Gastrocnemius medialis (tissue), 4 donors: ENCODE measurements at regions not wholly inside any gene's neighbourhood (a gene's known extent, or its start where the extent isn't known, plus 50 kb on each side); places are given as distances from the start of the nearest gene placed in this dataset.
"Not testable (repeated sequence)": the region's sequence is repeated elsewhere in the genome, so short reads cannot be mapped to it uniquely, and the experiment has no call there.

Experiments used
- ATAC-seq, 2 donors: fragments of 150-250 bp; one replicate each; pipeline ENCODE4 v1.9.1; 2016
- DNase-seq, 2 donors: peaks; one replicate each; pipeline ENCODE4 v3.0.0-alpha.2; 2019
- H3K27ac ChIP-seq, 4 donors: fragments of 200-600 bp; sonication (generic); 1 replicate in 1 of 4; 2 replicates in 3 of 4; pipeline ENCODE4 v1.5.1; 2016 to 2018; ENCODE audit warnings: mild to moderate bottlenecking in 2 of 4, moderate library complexity in 1 of 4
- H3K27me3 ChIP-seq, 3 donors: fragments of 200-600 bp; sonication (generic) in 2 of 3; 1 replicate in 1 of 3; 2 replicates in 2 of 3; pipeline versions ENCODE4 v1.5.1 to v1.6.0; 2016 to 2019; ENCODE audit warnings: mild to moderate bottlenecking in 1 of 3, moderate library complexity in 1 of 3
- H3K36me3 ChIP-seq, 2 donors: fragments of 200-600 bp; sonication (generic) in 1 of 2; one replicate each; pipeline ENCODE4 v1.5.1; 2017 to 2018
- H3K4me1 ChIP-seq, 2 donors: fragments of 200-600 bp; sonication (generic) in 1 of 2; one replicate each; pipeline ENCODE4 v1.5.1; 2016 to 2017; ENCODE audit warnings: mild to moderate bottlenecking in 2 of 2
- H3K4me3 ChIP-seq, 4 donors: fragments of 200-600 bp; sonication (generic) in 3 of 4; 1 replicate in 1 of 4; 2 replicates in 3 of 4; pipeline ENCODE4 v1.5.1; 2016 to 2019; ENCODE audit warnings: mild to moderate bottlenecking in 2 of 4
- H3K9me3 ChIP-seq, 3 donors: fragments of 200-600 bp; sonication (generic) in 2 of 3; 1 replicate in 1 of 3; 2 replicates in 2 of 3; pipeline ENCODE4 v1.5.1; 2016 to 2019
- CTCF ChIP-seq, 5 experiments: fragments of 450-650 bp in 3 of 5; fragments of 200-600 bp in 2 of 5; sonication (generic) in 2 of 5; IDR thresholded peaks in 4 of 5; conservative IDR thresholded peaks in 1 of 5; 1 replicate in 4 of 5; 2 replicates in 1 of 5; pipeline ENCODE4 v1.5.1; 2016 to 2019; ENCODE audit warnings: antibody characterized with exemption in 5 of 5, mild to moderate bottlenecking in 3 of 5, moderate library complexity in 3 of 5
- POLR2A ChIP-seq, 2 donors: fragments of 450-650 bp; IDR thresholded peaks; one replicate each; pipeline ENCODE4 v1.6.1; 2017; ENCODE audit warnings: antibody characterized with exemption in 2 of 2, mild to moderate bottlenecking in 2 of 2, moderate library complexity in 2 of 2
- in situ Hi-C, 4 donors: fragments of 200-750 bp; cut with MboI; loops; one replicate each; pipeline versions ENCODE4 v1.15.0 to v1.8.0; 2017; ENCODE audit warnings: low sequenced_read_pairs in 4 of 4
- intact Hi-C: fragments of 100-400 bp; cut with DNase I; formaldehyde crosslinking; loops from one replicate; pipeline ENCODE4 v1.15.1; 2023; ENCODE audit warnings: low total_unique reads

GRCh38 chr6:148001844-148002642, 340.6 kb upstream of the SASH1 start:
- DNase-seq (no peak), ATAC-seq (no peak)
- intact Hi-C loops = no loop called here
- Histone ChIP-seq H3K27ac (no peak overlapping the region), H3K27me3 (no peaks in the 10 kb centered on the region), H3K9me3 (no peaks in the 10 kb centered on the region), H3K4me3 (no peak overlapping the region), H3K4me1 (no peaks in the 10 kb centered on the region), H3K36me3 (no peaks in the 10 kb centered on the region)
- TF ChIP-seq POLR2A (IDR thresholded peaks at IDR 0.05) (no peak), CTCF (IDR thresholded peaks at IDR 0.05 in 4 of 5, conservative IDR thresholded peaks at IDR 0.05 in 1 of 5) (no peak)
- in situ Hi-C loops = no loop called here

GRCh38 chr6:148004651-148005050, 338.0 kb upstream of the SASH1 start:
- H3K4me3 ChIP-seq = no peak overlapping the region
- H3K9me3 ChIP-seq = no peaks in the 10 kb centered on the region
- no peaks in the 10 kb centered on the region for H3K27me3 ChIP-seq
- in situ Hi-C loops = no loop called here
- intact Hi-C loops = no loop called here
- H3K27ac ChIP-seq = no peak overlapping the region
- no peak for ATAC-seq
- TF ChIP-seq CTCF (IDR thresholded peaks at IDR 0.05 in 4 of 5, conservative IDR thresholded peaks at IDR 0.05 in 1 of 5) = no peak
- TF ChIP-seq POLR2A (IDR thresholded peaks at IDR 0.05) = no peak
- H3K36me3 ChIP-seq = no peaks in the 10 kb centered on the region
- DNase-seq = no peak
- H3K4me1 ChIP-seq = no peaks in the 10 kb centered on the region

GRCh38 chr6:148005806-148006205, 336.8 kb upstream of the SASH1 start:
- Histone ChIP-seq H3K9me3 (no peaks in the 10 kb centered on the region), H3K27ac (no peak overlapping the region), H3K4me1 (no peaks in the 10 kb centered on the region), H3K27me3 (no peaks in the 10 kb centered on the region), H3K4me3 (no peak overlapping the region), H3K36me3 (no peaks in the 10 kb centered on the region)
- intact Hi-C loops = no loop called here
- TF ChIP-seq CTCF (IDR thresholded peaks at IDR 0.05 in 4 of 5, conservative IDR thresholded peaks at IDR 0.05 in 1 of 5) (no peak), POLR2A (IDR thresholded peaks at IDR 0.05) (no peak)
- in situ Hi-C loops = no loop called here
- DNase-seq (no peak), ATAC-seq (no peak)

- H3K27me3 ChIP-seq, in situ Hi-C loops, H3K4me1 ChIP-seq, H3K36me3 ChIP-seq, DNase-seq, H3K9me3 ChIP-seq, ATAC-seq, intact Hi-C loops, H3K27ac ChIP-seq, H3K4me3 ChIP-seq: not testable (repeated sequence)
Measured at GRCh38 chr6:148010516-148010915, 332.1 kb upstream of the SASH1 start.

- Histone ChIP-seq H3K9me3 (no peaks in the 10 kb centered on the region), H3K4me3 (no peak overlapping the region), H3K27me3 (no peaks in the 10 kb centered on the region), H3K27ac (no peak overlapping the region), H3K4me1 (no peaks in the 10 kb centered on the region), H3K36me3 (no peaks in the 10 kb centered on the region)
- in situ Hi-C loops = no loop called here
- no peak for TF ChIP-seq CTCF (IDR thresholded peaks at IDR 0.05 in 4 of 5, conservative IDR thresholded peaks at IDR 0.05 in 1 of 5)
- no peak for TF ChIP-seq POLR2A (IDR thresholded peaks at IDR 0.05)
- DNase-seq = no peak
- ATAC-seq = no peak
- intact Hi-C loops = no loop called here
Measured at GRCh38 chr6:148016013-148016412, 326.6 kb upstream of the SASH1 start.
